Gastrocnemius medialis (tissue), 4 donors: ENCODE measurements at regions not wholly inside any gene's neighbourhood (a gene's known extent, or its start where the extent isn't known, plus 50 kb on each side); places are given as distances from the start of the nearest gene placed in this dataset.

Experiments
- ATAC-seq, 2 donors: fragments of 150-250 bp; one replicate each; pipeline ENCODE4 v1.9.1; 2016
- DNase-seq, 2 donors: peaks; one replicate each; pipeline ENCODE4 v3.0.0-alpha.2; 2019
- H3K27ac ChIP-seq, 4 donors: fragments of 200-600 bp; sonication (generic); 1 replicate in 1 of 4; 2 replicates in 3 of 4; pipeline ENCODE4 v1.5.1; 2016 to 2018; ENCODE audit warnings: mild to moderate bottlenecking in 2 of 4, moderate library complexity in 1 of 4
- H3K27me3 ChIP-seq, 3 donors: fragments of 200-600 bp; sonication (generic) in 2 of 3; 1 replicate in 1 of 3; 2 replicates in 2 of 3; pipeline versions ENCODE4 v1.5.1 to v1.6.0; 2016 to 2019; ENCODE audit warnings: mild to moderate bottlenecking in 1 of 3, moderate library complexity in 1 of 3
- H3K36me3 ChIP-seq, 2 donors: fragments of 200-600 bp; sonication (generic) in 1 of 2; one replicate each; pipeline ENCODE4 v1.5.1; 2017 to 2018
- H3K4me1 ChIP-seq, 2 donors: fragments of 200-600 bp; sonication (generic) in 1 of 2; one replicate each; pipeline ENCODE4 v1.5.1; 2016 to 2017; ENCODE audit warnings: mild to moderate bottlenecking in 2 of 2
- H3K4me3 ChIP-seq, 4 donors: fragments of 200-600 bp; sonication (generic) in 3 of 4; 1 replicate in 1 of 4; 2 replicates in 3 of 4; pipeline ENCODE4 v1.5.1; 2016 to 2019; ENCODE audit warnings: mild to moderate bottlenecking in 2 of 4
- H3K9me3 ChIP-seq, 3 donors: fragments of 200-600 bp; sonication (generic) in 2 of 3; 1 replicate in 1 of 3; 2 replicates in 2 of 3; pipeline ENCODE4 v1.5.1; 2016 to 2019
- CTCF ChIP-seq, 5 experiments: fragments of 450-650 bp in 3 of 5; fragments of 200-600 bp in 2 of 5; sonication (generic) in 2 of 5; IDR thresholded peaks in 4 of 5; conservative IDR thresholded peaks in 1 of 5; 1 replicate in 4 of 5; 2 replicates in 1 of 5; pipeline ENCODE4 v1.5.1; 2016 to 2019; ENCODE audit warnings: antibody characterized with exemption in 5 of 5, mild to moderate bottlenecking in 3 of 5, moderate library complexity in 3 of 5
- POLR2A ChIP-seq, 2 donors: fragments of 450-650 bp; IDR thresholded peaks; one replicate each; pipeline ENCODE4 v1.6.1; 2017; ENCODE audit warnings: antibody characterized with exemption in 2 of 2, mild to moderate bottlenecking in 2 of 2, moderate library complexity in 2 of 2
- in situ Hi-C, 4 donors: fragments of 200-750 bp; cut with MboI; loops; one replicate each; pipeline versions ENCODE4 v1.15.0 to v1.8.0; 2017; ENCODE audit warnings: low sequenced_read_pairs in 4 of 4
- intact Hi-C: fragments of 100-400 bp; cut with DNase I; formaldehyde crosslinking; loops from one replicate; pipeline ENCODE4 v1.15.1; 2023; ENCODE audit warnings: low total_unique reads

DNA sequence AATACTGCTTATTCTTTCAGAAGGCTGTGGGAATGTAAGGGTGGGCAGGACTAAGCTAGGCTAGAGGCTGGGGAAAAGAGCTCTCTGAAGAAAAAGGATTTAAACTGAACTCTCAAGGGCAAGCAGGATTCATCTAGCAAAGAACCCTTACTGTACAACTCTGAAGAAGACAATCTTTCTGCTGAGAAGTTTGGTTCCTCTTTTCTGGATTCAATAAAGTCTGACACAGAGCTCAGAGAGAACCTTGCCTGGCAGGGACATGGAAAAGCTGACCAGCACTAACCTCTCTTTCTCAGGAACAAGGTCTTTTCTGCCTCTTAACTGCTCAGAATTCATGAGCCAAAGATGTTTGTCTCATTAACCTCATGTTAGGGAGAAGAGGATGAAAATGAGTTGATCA is 388.4 kb upstream of the DDI1 start:
- no peaks in the 10 kb centered on the region for H3K36me3 ChIP-seq
- ATAC-seq, result no peak
- no peaks in the 10 kb centered on the region for H3K4me1 ChIP-seq
- no peak overlapping the region for H3K27ac ChIP-seq
- TF ChIP-seq CTCF (IDR thresholded peaks at IDR 0.05 in 4 of 5, conservative IDR thresholded peaks at IDR 0.05 in 1 of 5), result no peak
- TF ChIP-seq POLR2A (IDR thresholded peaks at IDR 0.05), result no peak
- H3K27me3 ChIP-seq, result no peaks in the 10 kb centered on the region
- intact Hi-C loops (no loop called here), in situ Hi-C loops (no loop called here)
- H3K4me3 ChIP-seq, result no peak overlapping the region
- no peak for DNase-seq
- H3K9me3 ChIP-seq, result no peaks in the 10 kb centered on the region

DNA sequence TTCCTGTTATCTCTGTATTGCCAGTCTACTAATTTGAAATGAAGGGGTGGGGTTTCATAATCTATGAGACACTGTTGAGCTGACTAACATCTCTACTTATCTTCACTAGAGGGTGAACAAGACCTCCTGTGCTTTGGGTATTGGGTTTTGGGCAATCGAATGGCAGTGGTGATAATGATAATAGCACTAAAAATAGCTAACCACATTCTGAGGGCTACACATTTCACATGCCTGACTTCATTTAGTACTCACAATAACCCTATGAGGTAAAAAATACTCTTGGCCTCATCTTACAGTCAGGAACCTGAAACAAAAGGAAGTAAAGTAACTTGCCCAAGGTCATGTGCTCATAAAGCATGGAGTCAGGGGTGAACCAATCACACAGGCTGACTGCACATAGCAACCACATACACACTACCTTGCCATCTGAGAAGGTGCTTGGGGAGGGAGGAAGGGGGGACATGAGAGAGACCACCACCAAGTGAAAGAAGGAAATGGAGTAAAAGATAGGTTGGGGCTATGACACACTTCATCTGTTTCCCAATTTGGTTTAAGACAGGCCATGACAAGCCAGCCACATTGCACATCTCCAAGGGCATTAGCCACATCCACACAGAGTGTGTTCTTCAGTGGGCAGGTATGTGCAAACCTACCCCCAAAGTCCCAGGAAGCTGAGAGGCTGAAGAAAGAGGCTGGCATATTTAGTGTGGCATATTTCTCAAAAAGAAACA is 387.6 kb upstream of the DDI1 start:
- DNase-seq, result no peak
- no peak for ATAC-seq
- intact Hi-C loops, result no loop called here
- H3K4me1 ChIP-seq, result no peaks in the 10 kb centered on the region
- H3K36me3 ChIP-seq, result no peaks in the 10 kb centered on the region
- in situ Hi-C loops, result no loop called here
- H3K27ac ChIP-seq, result no peak overlapping the region
- no peaks in the 10 kb centered on the region for H3K27me3 ChIP-seq
- no peaks in the 10 kb centered on the region for H3K9me3 ChIP-seq
- H3K4me3 ChIP-seq, result no peak overlapping the region
- TF ChIP-seq POLR2A (IDR thresholded peaks at IDR 0.05) (no peak), CTCF (IDR thresholded peaks at IDR 0.05 in 4 of 5, conservative IDR thresholded peaks at IDR 0.05 in 1 of 5) (no peak)

GRCh38 chr11:103649401-103649895 is 387.0 kb upstream of the DDI1 start:
- H3K27me3 ChIP-seq, result no peaks in the 10 kb centered on the region
- no peak for DNase-seq
- in situ Hi-C loops, result no loop called here
- no peaks in the 10 kb centered on the region for H3K9me3 ChIP-seq
- ATAC-seq, result no peak
- H3K36me3 ChIP-seq, result no peaks in the 10 kb centered on the region
- H3K27ac ChIP-seq, result no peak overlapping the region
- no peaks in the 10 kb centered on the region for H3K4me1 ChIP-seq
- TF ChIP-seq CTCF (IDR thresholded peaks at IDR 0.05 in 4 of 5, conservative IDR thresholded peaks at IDR 0.05 in 1 of 5) (no peak), POLR2A (IDR thresholded peaks at IDR 0.05) (no peak)
- intact Hi-C loops, result no loop called here
- H3K4me3 ChIP-seq, result no peak overlapping the region

GRCh38 chr11:103650330-103650729 is 386.1 kb upstream of the DDI1 start:
- Histone ChIP-seq H3K4me1 (no peaks in the 10 kb centered on the region), H3K9me3 (no peaks in the 10 kb centered on the region), H3K27ac (no peak overlapping the region), H3K4me3 (no peak overlapping the region), H3K36me3 (no peaks in the 10 kb centered on the region), H3K27me3 (no peaks in the 10 kb centered on the region)
- no peak for TF ChIP-seq CTCF (IDR thresholded peaks at IDR 0.05 in 4 of 5, conservative IDR thresholded peaks at IDR 0.05 in 1 of 5)
- no peak for TF ChIP-seq POLR2A (IDR thresholded peaks at IDR 0.05)
- ATAC-seq, result no peak
- intact Hi-C loops, result no loop called here
- in situ Hi-C loops, result no loop called here
- no peak for DNase-seq
